ENCODE measurements at regions not wholly inside any gene's neighbourhood (a gene's known extent, or its start where the extent isn't known, plus 50 kb on each side); places are given as distances from the start of the nearest gene placed in this dataset.

- DNase-seq (ENCODE audit: low read depth in 2 of 2): no peak
Measured at GRCh38 chr3:72204452-72204851, 419.5 kb upstream of the PROK2 start.

DNA sequence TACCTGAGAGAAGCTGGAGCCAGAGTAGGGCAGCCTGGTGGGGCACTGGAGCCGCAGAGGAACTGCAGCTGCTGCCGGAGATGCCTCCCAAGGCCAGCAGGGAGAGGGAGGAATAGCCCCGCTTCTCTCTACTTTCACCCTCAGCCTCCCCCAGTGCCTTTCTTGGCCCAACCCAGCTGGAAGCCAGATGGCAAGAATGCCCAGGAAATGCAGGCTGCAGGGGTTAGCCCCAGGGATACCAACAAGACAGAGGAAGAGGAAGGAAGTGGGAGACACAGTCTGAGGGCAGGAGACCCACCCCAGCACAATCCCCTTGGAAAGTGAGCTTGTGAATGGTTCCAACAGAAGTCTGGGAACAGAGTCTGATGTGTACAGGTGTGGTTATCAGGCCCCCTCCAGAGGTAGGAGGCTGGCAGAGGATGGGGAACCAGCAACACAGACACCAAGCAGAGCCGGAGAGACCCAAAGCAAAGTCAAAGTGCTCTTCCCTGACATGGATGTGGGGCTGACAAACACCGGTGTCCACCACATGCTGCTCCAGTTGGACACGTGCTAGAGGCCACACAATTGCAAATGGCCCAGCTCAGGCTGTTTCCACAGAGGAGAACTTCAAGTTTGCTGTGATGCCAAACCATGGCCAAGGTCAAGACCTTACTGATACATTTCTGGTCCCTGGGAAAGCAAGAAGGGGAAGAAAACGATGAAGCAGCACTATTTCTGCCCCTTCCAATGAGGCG, 418.8 kb upstream of the PROK2 start:
- no peak for DNase-seq (ENCODE audit: low read depth in 2 of 2)

GRCh38 chr3:72203105-72203504, 418.2 kb upstream of the PROK2 start:
- DNase-seq (ENCODE audit: low read depth in 2 of 2): no peak

- DNase-seq (ENCODE audit: low read depth in 2 of 2): no peak
Measured at GRCh38 chr3:72200332-72200731, 415.4 kb upstream of the PROK2 start.

GRCh38 chr3:72199530-72199929, 414.6 kb upstream of the PROK2 start:
- DNase-seq (ENCODE audit: low read depth in 2 of 2): no peak

GRCh38 chr3:72196377-72196929, 411.5 kb upstream of the PROK2 start:
- DNase-seq (ENCODE audit: low read depth in 2 of 2): no peak

- no peak for DNase-seq (ENCODE audit: low read depth in 2 of 2)
Measured at GRCh38 chr3:72195895-72196294, 410.9 kb upstream of the PROK2 start.

DNA sequence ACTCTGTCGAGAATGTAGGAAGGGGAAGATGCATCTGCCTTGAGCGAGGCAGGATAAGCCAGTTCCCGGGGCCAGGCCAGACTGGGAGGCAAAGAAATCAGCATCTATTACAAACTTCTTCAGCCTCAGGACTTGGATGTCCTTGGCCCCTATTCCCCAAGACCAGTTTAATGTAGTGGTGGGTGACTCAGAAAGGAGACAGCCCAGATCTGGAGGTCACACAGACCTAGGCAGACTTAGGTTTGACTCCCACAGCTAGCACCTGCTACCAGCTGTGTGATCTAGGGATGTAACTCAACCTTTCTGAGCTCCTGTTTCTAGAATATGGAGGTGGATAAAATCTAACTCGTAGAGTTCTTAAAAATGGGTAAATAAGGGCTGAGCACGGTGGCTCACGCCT, 409.5 kb upstream of the PROK2 start:
- DNase-seq (ENCODE audit: low read depth in 2 of 2): no peak

DNA sequence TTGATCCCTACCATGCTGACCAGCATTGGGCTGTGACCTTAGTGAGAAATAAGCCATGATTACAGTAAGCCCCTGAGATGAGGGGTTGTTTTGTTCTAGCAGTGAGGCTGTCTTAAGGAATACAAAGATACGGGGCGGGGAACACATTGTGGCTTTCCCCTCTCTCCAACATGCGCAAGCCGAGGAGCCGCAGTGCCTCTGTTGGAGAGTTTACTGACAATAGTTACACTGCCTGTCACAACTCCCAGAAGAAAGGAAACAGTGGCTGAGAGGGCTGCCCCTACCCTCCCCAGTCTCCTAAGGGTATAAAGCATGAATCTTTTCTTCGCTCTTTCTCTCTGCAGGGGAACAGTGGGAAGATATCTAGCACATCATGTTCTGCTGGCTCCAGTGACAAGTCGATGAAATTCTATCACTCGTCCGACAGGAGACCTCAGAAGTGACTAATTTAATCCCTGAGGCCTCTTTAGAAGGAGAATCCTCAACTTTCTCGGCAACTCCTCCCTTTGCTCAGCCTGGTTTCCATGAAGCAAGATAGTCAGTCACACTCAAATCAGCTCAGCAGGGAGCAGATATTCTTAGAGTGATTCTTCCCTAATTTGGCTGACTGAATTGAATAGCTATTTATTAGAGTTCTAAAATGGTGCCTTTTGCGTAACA, 409.0 kb upstream of the PROK2 start:
- no peak for DNase-seq (ENCODE audit: low read depth in 2 of 2)

- no peak for DNase-seq (ENCODE audit: low read depth in 2 of 2)
Measured at GRCh38 chr3:72192572-72192971, 407.6 kb upstream of the PROK2 start.

DNA sequence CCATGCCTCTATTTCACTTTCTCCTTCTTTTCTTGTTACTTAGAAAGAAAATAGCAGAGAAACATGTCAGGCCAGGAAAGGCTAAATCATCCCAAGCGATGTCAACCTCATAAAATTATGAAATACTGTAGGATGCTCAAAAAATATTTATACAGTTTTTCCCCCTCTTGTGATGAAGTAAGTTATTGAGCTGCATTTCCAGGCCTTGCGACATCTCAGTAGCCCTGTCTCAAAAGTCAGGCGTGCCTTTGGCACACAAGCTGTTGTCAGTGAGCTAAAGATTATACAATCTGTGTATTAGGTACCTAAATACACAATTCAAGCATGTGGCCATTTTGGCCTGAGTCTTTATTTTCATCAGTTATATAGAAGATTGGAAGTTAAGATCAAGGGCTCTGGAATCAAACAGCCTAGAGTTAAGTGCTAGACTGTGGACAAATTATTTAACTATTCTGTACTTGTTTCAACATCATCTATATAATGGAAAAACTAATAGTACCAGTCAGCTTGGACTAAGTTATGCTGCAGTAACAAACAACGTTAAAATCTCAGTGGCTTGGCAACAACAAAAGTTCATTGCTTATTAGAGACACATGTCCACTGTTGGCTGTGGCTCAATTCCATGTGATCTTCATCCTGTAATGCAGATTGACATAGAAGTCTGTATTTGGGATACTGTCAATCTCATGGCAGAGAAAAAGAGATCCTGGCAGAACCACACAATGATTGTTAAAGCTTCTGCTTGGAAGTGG, 406.4 kb upstream of the PROK2 start:
- no peak for DNase-seq (ENCODE audit: low read depth in 2 of 2)

GRCh38 chr3:72190050-72190449, 405.1 kb upstream of the PROK2 start:
- no peak for DNase-seq (ENCODE audit: low read depth in 2 of 2)

DNA sequence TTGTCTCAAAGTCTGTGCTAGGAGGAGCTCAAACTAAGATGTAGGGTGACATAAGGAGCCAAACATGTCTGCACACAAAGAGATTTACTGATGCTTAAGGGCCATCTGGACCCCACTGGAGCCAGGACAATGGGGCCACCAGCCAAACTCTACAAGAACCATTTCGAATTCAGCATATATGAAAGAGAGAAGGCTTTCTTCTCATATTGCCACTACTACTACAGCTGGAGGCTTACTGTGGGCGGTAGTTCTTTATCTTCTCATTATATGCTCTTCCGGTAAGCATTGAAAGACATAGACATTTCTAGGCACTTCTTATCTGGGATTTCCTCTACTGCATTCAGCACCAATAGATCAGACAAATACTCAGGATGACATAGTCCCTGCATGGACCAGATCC, 404.4 kb upstream of the PROK2 start:
- no peak for DNase-seq (ENCODE audit: low read depth in 2 of 2)

- DNase-seq (ENCODE audit: low read depth in 2 of 2): no peak
Measured at GRCh38 chr3:72188536-72188935, 403.6 kb upstream of the PROK2 start.

- no peak for DNase-seq (ENCODE audit: low read depth in 2 of 2)
Measured at GRCh38 chr3:72187131-72187530, 402.2 kb upstream of the PROK2 start.

DNA sequence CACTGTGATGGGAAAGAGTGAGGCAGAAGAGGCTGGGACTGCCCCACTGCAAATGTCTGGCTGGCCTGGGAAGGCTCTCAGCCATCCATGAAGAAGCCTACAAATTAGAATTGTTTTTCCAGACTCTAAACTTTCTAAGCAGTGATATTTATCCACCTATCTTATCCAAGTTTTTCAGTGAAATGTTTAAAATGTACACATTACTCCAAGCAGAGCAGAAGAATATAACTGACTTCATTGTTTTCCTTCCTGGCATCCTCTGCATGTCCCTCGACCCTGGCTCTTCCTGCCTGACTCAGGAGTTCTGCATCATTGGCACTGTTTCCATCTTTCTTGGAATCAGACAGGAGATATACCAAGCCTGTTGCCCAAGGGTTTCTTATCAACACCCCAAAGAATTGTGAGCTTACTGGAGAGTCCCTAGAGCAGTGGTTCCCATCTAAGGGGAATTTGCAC, 401.5 kb upstream of the PROK2 start:
- no peak for DNase-seq (ENCODE audit: low read depth in 2 of 2)

GRCh38 chr3:72185549-72186399, 400.8 kb upstream of the PROK2 start:
- peak; percentile 11 to 50 for DNase-seq (ENCODE audit: low read depth in 2 of 2)

- DNase-seq (ENCODE audit: low read depth in 2 of 2): no peak
Measured at GRCh38 chr3:72183489-72183888, 398.5 kb upstream of the PROK2 start.

GRCh38 chr3:72182206-72182605, 397.3 kb upstream of the PROK2 start:
- DNase-seq (ENCODE audit: low read depth in 2 of 2): no peak

DNA sequence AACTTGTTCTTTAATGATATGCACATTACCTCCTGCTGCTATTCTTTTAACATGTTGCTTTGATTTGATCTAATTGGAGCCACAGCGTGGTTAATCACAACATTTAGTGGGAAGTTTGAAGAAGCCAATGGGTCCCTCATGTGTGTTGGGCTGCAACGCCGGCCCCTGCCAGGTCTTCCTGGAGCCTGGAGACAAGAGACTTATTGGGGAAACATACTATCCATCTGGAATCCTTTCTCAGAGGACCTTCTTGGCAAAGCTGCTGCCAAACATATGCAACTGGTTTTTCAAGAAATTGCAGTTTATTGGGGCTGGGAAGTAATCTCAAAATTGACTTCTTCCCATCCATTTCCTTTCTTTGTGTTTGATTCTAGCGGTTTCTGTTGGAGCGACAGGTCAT, 396.3 kb upstream of the PROK2 start:
- DNase-seq (ENCODE audit: low read depth in 2 of 2): no peak

DNA sequence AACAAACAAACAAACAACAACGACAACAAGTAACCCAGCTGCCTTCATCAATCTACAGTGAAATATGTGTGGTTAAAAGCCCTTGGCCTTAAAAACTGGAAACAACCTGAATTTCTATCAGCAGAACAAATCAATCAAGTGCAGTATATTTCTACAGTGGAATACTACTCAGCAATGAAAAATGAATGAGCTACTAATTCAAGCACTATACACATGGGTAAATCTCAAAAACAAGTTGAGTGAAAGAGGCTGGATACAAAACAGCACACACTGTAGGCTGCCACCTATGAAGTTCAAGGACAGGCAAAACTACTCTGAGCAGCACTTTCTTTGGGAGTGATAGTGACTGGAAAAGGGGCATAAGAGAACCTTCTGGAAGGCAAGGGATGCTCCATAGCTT, 395.5 kb upstream of the PROK2 start:
- no peak for DNase-seq (ENCODE audit: low read depth in 2 of 2)

- DNase-seq (ENCODE audit: low read depth in 2 of 2): no peak
Measured at GRCh38 chr3:72179107-72179464, 394.1 kb upstream of the PROK2 start.

All from stimulated activated CD4-positive, alpha-beta T cell treated with anti-CD3 and anti-CD28 coated beads, Interleukin-12 subunit alpha, Interleukin-12 subunit beta, amount 100 ng/mL, for 24 hours (primary cell).